Lower leg skin (tissue), 3 donors: ENCODE measurements at regions not wholly inside any gene's neighbourhood (a gene's known extent, or its start where the extent isn't known, plus 50 kb on each side); places are given as distances from the start of the nearest gene placed in this dataset.

Experiments
- POLR2A ChIP-seq, 2 donors: fragments of 450-650 bp; IDR thresholded peaks; one replicate each; pipeline ENCODE4 v1.6.1; 2016 to 2017; ENCODE audit warnings: antibody characterized with exemption in 2 of 2, mild to moderate bottlenecking in 1 of 2, moderate library complexity in 1 of 2
- TF ChIP-seq, protein P1 (sequence below), 3 donors: fragments of 450-650 bp; IDR thresholded peaks; one replicate each; pipeline ENCODE4 v1.5.1; 2016; ENCODE audit warnings: antibody characterized with exemption in 3 of 3, mild to moderate bottlenecking in 3 of 3, moderate library complexity in 2 of 3

DNA sequence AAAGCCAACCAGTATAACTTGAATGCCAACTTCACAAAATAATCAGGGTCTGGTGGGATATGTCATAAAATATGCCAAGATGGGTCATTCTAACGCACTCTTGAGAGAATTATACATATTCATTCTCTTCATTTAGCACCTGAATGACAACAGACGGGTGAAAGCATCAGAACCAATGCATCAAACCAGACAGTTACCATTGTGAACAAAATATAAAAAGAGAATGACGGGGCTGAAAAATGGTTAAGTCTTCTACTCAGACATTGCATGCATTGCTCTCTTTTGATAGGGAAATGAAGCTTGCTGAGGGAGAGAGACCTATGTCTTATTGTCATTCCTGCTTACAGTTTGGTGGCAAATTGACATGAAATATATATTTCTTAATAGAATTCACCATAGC lies 702.1 kb downstream of the NOVA1 start:
- TF ChIP-seq, protein P1, sequence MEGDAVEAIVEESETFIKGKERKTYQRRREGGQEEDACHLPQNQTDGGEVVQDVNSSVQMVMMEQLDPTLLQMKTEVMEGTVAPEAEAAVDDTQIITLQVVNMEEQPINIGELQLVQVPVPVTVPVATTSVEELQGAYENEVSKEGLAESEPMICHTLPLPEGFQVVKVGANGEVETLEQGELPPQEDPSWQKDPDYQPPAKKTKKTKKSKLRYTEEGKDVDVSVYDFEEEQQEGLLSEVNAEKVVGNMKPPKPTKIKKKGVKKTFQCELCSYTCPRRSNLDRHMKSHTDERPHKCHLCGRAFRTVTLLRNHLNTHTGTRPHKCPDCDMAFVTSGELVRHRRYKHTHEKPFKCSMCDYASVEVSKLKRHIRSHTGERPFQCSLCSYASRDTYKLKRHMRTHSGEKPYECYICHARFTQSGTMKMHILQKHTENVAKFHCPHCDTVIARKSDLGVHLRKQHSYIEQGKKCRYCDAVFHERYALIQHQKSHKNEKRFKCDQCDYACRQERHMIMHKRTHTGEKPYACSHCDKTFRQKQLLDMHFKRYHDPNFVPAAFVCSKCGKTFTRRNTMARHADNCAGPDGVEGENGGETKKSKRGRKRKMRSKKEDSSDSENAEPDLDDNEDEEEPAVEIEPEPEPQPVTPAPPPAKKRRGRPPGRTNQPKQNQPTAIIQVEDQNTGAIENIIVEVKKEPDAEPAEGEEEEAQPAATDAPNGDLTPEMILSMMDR (IDR thresholded peaks at IDR 0.05), result no peak
- TF ChIP-seq POLR2A (IDR thresholded peaks at IDR 0.05), result no peak
